ENCODE measurements at regions not wholly inside any gene's neighbourhood (a gene's known extent, or its start where the extent isn't known, plus 50 kb on each side); places are given as distances from the start of the nearest gene placed in this dataset.

- ChIA-PET CTCF (no interaction called here), POLR2A (no interaction called here)
- H3K9ac ChIP-seq = no peak overlapping the region
- peaks cover 0 to 3% of the 10 kb centered on the region in 2 experiments; a peak in 2 of 4 replicates for H3K4me1 ChIP-seq (ENCODE audit: control insufficient read depth in 1 of 2, insufficient read depth in 2 of 2, low read depth in 1 of 2, low read length in 1 of 2)
- H3F3A ChIP-seq (replicated peaks; ENCODE audit: insufficient read depth) = peaks cover 4% of the 10 kb centered on the region
- no peak overlapping the region for H3K27ac ChIP-seq (ENCODE audit: low read depth in 2 of 2, low read length in 1 of 2)
- H3K79me2 ChIP-seq (ENCODE audit: insufficient read depth) = no peaks in the 10 kb centered on the region
- no peak overlapping the region for H3K4me2 ChIP-seq
- H3K27me3 ChIP-seq (ENCODE audit: insufficient read depth) = no peaks in the 10 kb centered on the region
- no peaks in the 10 kb centered on the region for H3K9me2 ChIP-seq
- DNase-seq = no peak
- H3K36me3 ChIP-seq (replicated peaks in 1 of 2; ENCODE audit: control insufficient read depth in 1 of 2, insufficient read depth in 2 of 2, low read length in 1 of 2) = no peaks in the 10 kb centered on the region
- H3K4me3 ChIP-seq (ENCODE audit: low read depth in 2 of 2, low read length in 1 of 2) = no peak overlapping the region
- TF ChIP-seq EZH2phosphoT487 (IDR thresholded peaks at IDR 0.05; ENCODE audit: borderline replicate concordance, low read depth) = no peak
- no peak for TF ChIP-seq POLR2AphosphoS5 (IDR thresholded peaks at IDR 0.05; ENCODE audit: low read depth, low read length)
- TF ChIP-seq CHD2 (IDR thresholded peaks at IDR 0.05; ENCODE audit: low read length, partially characterized antibody) = no peak
- TF ChIP-seq SMC3 (IDR thresholded peaks at IDR 0.05; ENCODE audit: low read depth, low read length) = no peak
- TF ChIP-seq TEAD4 (IDR thresholded peaks at IDR 0.05; ENCODE audit: borderline replicate concordance, insufficient read depth) = no peak
- TF ChIP-seq FOSL2 (IDR thresholded peaks at IDR 0.05; ENCODE audit: borderline replicate concordance, low read depth) = no peak
- TF ChIP-seq, protein P1, sequence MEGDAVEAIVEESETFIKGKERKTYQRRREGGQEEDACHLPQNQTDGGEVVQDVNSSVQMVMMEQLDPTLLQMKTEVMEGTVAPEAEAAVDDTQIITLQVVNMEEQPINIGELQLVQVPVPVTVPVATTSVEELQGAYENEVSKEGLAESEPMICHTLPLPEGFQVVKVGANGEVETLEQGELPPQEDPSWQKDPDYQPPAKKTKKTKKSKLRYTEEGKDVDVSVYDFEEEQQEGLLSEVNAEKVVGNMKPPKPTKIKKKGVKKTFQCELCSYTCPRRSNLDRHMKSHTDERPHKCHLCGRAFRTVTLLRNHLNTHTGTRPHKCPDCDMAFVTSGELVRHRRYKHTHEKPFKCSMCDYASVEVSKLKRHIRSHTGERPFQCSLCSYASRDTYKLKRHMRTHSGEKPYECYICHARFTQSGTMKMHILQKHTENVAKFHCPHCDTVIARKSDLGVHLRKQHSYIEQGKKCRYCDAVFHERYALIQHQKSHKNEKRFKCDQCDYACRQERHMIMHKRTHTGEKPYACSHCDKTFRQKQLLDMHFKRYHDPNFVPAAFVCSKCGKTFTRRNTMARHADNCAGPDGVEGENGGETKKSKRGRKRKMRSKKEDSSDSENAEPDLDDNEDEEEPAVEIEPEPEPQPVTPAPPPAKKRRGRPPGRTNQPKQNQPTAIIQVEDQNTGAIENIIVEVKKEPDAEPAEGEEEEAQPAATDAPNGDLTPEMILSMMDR (IDR thresholded peaks at IDR 0.05) = no peak
- no peak for TF ChIP-seq GABPA (IDR thresholded peaks at IDR 0.05; ENCODE audit: low read depth)
- TF ChIP-seq RCOR1 (IDR thresholded peaks at IDR 0.05; ENCODE audit: low read length) = no peak
- TF ChIP-seq ELF1 (IDR thresholded peaks at IDR 0.05) = no peak
- no peak for TF ChIP-seq MXI1 (IDR thresholded peaks at IDR 0.05; ENCODE audit: low read depth, low read length)
- TF ChIP-seq FOXM1 (IDR thresholded peaks at IDR 0.05; ENCODE audit: low read depth) = no peak
- no peak for TF ChIP-seq RFX5 (IDR thresholded peaks at IDR 0.05; ENCODE audit: low read length)
- no peak for TF ChIP-seq YY1 (IDR thresholded peaks at IDR 0.05; ENCODE audit: low read depth)
- no peak overlapping the region for H2AFZ ChIP-seq (ENCODE audit: low read depth)
- no peaks in the 10 kb centered on the region for H4K20me1 ChIP-seq (ENCODE audit: insufficient read depth)
- no peaks in the 10 kb centered on the region for H3K9me3 ChIP-seq
- 38% methylated on average over 2 of the region's 2 CpGs for WGBS (ENCODE audit: low lambda C conversion rate)
Observed at GRCh38 chr2:164053021-164053420, 317.2 kb upstream of the FIGN start.

DNA sequence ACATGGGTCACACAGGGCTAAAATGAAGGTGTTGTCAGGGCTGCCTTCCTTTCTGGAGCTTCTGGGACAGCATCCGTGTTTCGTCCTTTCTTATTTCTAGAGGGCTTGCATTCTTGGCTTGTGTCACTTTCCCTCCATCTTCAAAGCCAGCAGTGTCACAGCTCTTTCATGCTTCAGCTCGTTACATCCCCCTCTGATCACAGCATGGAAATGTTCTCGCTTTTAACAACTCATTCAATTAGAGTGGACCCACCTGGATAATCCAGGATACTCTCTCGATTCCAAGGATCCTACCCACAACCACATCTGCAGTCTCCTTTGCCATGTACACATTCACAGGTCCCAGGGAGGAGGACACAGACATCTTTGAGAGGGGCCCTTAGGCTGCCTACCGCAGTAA lies 316.2 kb upstream of the FIGN start:
- Histone ChIP-seq H3K4me3 (ENCODE audit: low read depth in 2 of 2, low read length in 1 of 2) (no peak overlapping the region), H4K20me1 (ENCODE audit: insufficient read depth) (no peaks in the 10 kb centered on the region), H2AFZ (ENCODE audit: low read depth) (no peak overlapping the region), H3K79me2 (ENCODE audit: insufficient read depth) (no peaks in the 10 kb centered on the region), H3K4me1 (ENCODE audit: control insufficient read depth in 1 of 2, insufficient read depth in 2 of 2, low read depth in 1 of 2, low read length in 1 of 2) (peaks cover 0 to 3% of the 10 kb centered on the region in 2 experiments; a peak in 2 of 4 replicates), H3K9me2 (no peaks in the 10 kb centered on the region), H3K9me3 (no peaks in the 10 kb centered on the region), H3K36me3 (replicated peaks in 1 of 2; ENCODE audit: control insufficient read depth in 1 of 2, insufficient read depth in 2 of 2, low read length in 1 of 2) (no peaks in the 10 kb centered on the region), H3K9ac (no peak overlapping the region), H3F3A (replicated peaks; ENCODE audit: insufficient read depth) (peaks cover 4% of the 10 kb centered on the region), H3K4me2 (no peak overlapping the region), H3K27me3 (ENCODE audit: insufficient read depth) (no peaks in the 10 kb centered on the region), H3K27ac (ENCODE audit: low read depth in 2 of 2, low read length in 1 of 2) (no peak overlapping the region)
- WGBS (ENCODE audit: low lambda C conversion rate) = 73% methylated on average over 6 of the region's 6 CpGs
- TF ChIP-seq FOXJ3 (CRISPR knock-in tag; IDR thresholded peaks at IDR 0.05) (no peak), NFIC (IDR thresholded peaks at IDR 0.05; ENCODE audit: borderline replicate concordance) (no peak), POLR2AphosphoS5 (IDR thresholded peaks at IDR 0.05; ENCODE audit: low read depth, low read length) (no peak), MEF2A (IDR thresholded peaks at IDR 0.05; ENCODE audit: borderline replicate concordance, low read depth) (no peak), NRF1 (IDR thresholded peaks at IDR 0.05; ENCODE audit: low read depth, low read length) (no peak), SMC3 (IDR thresholded peaks at IDR 0.05; ENCODE audit: low read depth, low read length) (no peak), RXRA (IDR thresholded peaks at IDR 0.05; ENCODE audit: borderline replicate concordance, low read depth) (no peak)
- TF ChIP-seq, protein P1 (IDR thresholded peaks at IDR 0.05) = no peak
- POLR2A ChIA-PET = no interaction called here
- CTCF ChIA-PET = no interaction called here
- no peak for DNase-seq

Data from SK-N-SH (cell line).